ENCODE measurements at regions not wholly inside any gene's neighbourhood (a gene's known extent, or its start where the extent isn't known, plus 50 kb on each side); places are given as distances from the start of the nearest gene placed in this dataset.

DNA sequence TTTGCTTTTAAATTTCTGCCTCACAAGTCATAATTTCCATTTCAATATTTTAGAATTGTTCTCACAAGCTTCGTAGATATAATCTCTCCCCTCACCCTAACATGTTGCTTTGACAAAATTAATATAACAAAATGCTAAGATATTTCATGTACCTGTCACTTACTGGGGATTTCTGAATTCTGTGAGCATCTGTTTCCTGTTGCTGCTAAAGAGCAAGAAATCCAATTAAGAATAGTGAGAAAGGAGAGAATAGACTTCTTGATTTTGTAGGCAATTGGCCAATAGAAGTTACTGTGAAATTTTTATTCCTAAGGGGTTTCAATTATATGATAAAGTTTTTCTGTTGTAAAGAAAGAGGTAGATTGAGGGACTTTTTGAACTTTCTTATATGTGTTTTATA, 796.5 kb upstream of the ARRDC3 start:
- TF ChIP-seq, protein P1, sequence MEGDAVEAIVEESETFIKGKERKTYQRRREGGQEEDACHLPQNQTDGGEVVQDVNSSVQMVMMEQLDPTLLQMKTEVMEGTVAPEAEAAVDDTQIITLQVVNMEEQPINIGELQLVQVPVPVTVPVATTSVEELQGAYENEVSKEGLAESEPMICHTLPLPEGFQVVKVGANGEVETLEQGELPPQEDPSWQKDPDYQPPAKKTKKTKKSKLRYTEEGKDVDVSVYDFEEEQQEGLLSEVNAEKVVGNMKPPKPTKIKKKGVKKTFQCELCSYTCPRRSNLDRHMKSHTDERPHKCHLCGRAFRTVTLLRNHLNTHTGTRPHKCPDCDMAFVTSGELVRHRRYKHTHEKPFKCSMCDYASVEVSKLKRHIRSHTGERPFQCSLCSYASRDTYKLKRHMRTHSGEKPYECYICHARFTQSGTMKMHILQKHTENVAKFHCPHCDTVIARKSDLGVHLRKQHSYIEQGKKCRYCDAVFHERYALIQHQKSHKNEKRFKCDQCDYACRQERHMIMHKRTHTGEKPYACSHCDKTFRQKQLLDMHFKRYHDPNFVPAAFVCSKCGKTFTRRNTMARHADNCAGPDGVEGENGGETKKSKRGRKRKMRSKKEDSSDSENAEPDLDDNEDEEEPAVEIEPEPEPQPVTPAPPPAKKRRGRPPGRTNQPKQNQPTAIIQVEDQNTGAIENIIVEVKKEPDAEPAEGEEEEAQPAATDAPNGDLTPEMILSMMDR (IDR thresholded peaks at IDR 0.05): no peak
- no peak for TF ChIP-seq POLR2A (IDR thresholded peaks at IDR 0.05)
